T-helper 9 cell (primary cell): ENCODE measurements at regions not wholly inside any gene's neighbourhood (a gene's known extent, or its start where the extent isn't known, plus 50 kb on each side); places are given as distances from the start of the nearest gene placed in this dataset.

ENCODE experiments used
- DNase-seq: peaks from one replicate; pipeline ENCODE4 v3.0.0-alpha.2; 2020

- DNase-seq, result no peak
These were observed 629.2 kb upstream of the USP24 start for GRCh38 chr1:55844322-55844721.

DNA sequence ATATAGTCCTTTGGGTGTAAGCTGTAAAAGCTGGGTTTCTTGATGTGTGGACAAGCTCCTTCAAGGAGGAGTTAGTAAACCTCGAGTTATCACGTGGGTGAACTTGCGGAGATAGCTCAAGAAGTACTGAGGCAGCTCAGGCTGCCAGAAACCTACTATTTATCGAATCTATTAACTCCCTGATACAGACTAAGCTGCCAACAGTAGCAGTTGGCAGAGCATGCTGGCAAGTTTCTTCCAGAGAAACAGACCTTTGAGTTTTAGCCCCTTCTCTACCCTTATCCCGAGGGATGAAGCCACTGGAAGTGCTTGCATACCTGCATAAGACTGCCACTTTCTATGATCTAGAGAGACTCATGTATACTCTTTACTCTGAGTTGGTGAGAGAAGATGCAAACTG is 624.5 kb upstream of the USP24 start:
- DNase-seq, result no peak

DNA sequence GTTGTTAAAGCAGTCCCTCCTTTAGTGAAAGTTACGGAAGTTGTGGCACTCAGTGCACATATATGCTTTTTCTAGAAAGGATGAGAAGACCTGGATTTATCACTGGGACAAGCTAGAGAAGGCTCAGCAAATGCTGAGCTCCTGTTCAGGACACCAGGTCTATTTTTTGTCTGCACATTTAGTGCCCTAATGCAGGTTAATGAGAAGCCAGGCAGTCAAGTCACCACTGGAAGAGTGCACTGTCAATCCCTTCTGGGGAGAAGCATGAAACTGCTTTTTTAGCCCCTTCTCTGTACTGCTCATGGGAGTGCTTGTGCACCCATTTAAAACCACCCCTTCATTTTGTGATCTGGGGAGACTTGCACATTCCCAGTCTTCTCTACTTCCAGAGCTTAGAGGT is 624.1 kb upstream of the USP24 start:
- no peak for DNase-seq

- DNase-seq, result no peak
These were observed 620.9 kb upstream of the USP24 start for GRCh38 chr1:55836086-55836485.

- no peak for DNase-seq
These were observed 618.4 kb upstream of the USP24 start for GRCh38 chr1:55833529-55834091.

DNA sequence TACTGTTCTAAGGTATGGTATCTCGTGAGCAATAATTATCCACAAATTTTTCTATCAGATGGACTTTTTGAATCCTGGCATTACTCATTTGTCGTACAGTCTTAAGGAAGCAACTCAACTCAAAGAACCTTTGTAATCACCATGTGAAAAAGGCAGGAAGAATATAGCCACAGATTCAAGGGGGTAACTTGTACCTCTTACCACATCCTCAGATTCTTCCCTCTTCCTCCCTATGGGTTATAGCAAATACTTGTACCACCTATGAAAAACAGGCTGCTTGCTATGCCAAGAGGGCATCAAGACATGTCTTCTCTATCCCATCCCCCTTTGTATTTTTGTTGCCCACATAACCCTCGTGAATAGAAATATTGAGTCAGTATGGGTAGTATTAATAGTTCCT is 616.6 kb upstream of the USP24 start:
- no peak for DNase-seq

- DNase-seq, result no peak
These were observed 612.9 kb upstream of the USP24 start for GRCh38 chr1:55828044-55828443.

GRCh38 chr1:55827350-55827749 is 612.2 kb upstream of the USP24 start:
- no peak for DNase-seq

GRCh38 chr1:55826381-55827080 is 611.4 kb upstream of the USP24 start:
- DNase-seq, result no peak

- no peak for DNase-seq
These were observed 610.3 kb upstream of the USP24 start for GRCh38 chr1:55825461-55825860.

DNA sequence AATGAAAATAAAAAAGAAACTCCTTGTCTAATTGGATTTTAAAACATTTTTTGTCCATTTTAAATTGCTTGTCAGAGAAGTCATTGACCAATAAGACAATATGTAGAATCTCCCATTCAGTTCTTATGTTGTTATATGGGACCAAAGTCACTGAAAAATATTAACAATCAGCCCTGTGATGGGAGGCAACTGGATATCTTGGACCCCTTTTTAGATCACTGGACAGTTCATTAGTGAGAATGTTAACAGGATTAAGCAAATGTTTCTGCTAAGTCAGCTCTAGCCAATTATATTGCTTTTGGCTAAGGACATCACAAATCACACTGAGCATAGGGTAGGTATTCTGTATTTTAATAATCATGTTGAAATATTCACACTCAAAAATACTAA is 609.1 kb upstream of the USP24 start:
- DNase-seq, result no peak

GRCh38 chr1:55823541-55824250 is 608.5 kb upstream of the USP24 start:
- DNase-seq, result no peak

- DNase-seq, result no peak
These were observed 607.7 kb upstream of the USP24 start for GRCh38 chr1:55822891-55823290.

DNA sequence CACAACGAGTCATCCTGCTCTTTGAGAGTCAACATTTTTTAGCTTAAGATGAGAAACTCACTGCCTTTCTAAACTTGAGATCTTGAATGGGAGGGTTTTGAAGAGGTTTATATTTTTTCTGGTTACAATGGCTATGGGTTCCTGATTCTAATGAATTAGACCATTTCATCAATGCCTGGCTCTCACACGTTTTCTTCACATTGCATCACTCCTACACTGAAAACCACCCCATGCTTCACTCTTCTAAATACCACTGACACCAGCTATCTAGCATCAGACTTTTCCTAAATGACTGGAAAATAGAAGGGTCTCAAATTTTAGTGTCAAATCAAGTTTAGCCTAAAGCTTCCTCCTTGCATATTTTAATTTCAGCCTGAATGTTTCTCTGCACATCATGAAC is 606.1 kb upstream of the USP24 start:
- no peak for DNase-seq

DNA sequence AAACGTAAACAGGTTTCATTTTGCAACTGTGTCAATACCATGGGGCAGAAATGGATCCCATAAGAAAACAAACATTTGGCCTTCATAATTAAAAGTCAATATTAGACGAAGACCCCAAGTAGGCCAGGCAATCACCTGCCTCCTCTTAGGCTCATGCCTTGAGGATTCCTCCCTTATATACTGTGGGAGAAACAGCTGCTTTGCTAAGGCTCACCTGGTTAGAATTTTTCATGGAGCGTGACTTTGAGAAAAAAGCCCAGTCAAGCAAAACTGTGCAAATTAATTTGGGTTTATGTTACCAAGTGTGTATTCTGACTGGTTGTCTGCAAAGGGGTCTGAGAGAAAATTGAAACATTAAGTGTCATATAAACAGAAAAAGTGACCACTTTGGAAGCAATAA is 605.3 kb upstream of the USP24 start:
- no peak for DNase-seq

GRCh38 chr1:55819011-55819410 is 603.8 kb upstream of the USP24 start:
- no peak for DNase-seq

GRCh38 chr1:55816456-55817426 is 601.6 kb upstream of the USP24 start:
- DNase-seq, result no peak

DNA sequence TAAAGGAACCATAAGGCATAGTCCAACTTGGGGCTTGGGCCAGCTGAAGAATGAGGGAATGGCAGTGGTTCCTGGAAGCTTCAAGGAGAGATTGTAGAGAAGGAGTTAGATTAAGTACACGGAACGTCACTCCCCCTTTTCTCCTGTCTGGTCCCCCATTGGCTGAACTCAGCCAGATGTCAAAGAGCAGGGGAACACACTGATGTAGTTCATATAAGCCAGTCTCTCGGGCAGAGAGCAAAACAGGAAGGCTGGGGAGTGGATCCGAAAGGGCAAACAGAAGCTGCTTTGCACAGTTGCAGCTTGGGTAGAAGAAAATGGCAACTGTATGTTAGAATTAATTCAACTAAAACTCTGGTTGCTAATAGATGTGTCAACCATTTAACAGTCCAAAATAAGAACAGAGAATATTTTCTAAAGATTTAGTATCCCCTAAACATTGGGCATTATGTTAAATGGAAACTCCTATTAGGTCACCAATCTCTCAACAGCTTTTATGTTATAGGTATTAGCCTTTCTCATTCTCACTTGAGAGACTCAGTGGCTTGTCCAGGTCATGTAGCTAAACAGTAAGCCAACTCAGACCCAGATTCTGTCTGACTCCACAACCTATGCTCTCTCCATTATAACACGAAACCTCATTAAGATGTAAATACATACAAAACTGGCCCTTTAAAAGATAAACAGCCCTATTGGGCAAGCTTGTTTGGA is 600.7 kb upstream of the USP24 start:
- no peak for DNase-seq

DNA sequence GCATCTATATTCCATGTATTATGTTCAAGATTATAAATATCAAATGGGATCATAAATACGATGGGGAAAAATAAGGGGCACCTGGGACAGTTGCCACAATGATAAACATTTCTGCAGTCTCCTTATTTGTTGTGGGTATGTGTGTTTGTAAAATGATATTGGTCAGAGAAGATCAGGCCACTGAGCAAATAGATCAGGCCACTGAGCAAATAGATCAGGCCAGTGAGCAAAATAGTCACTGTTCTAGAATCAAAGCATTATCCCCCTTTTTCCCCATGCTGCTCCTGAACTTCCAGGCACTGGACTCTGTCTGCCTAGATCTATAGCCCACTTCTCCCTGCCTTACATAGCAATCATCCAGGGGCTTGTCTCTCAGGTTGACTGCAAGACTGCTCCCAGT is 599.8 kb upstream of the USP24 start:
- DNase-seq, result no peak

GRCh38 chr1:55813618-55814017 is 598.5 kb upstream of the USP24 start:
- no peak for DNase-seq

GRCh38 chr1:55812281-55812680 is 597.1 kb upstream of the USP24 start:
- no peak for DNase-seq

DNA sequence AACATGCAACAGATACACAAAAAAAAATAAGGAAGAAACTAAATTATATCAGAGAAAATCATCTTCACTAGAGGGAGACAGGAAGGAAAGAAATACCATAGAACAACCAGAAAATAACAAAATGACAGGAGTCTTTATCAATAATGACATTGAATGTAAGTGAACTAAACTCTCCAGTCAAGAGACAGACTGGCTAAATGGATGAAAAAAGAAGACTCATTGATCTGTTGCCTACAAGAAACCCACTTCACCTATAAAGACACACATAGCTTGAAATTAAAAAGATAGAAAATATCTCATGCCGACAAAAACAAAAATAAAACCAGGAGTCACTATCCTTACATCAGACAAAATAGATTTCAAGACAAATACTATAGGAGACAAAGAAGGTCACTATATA is 593.1 kb upstream of the USP24 start:
- DNase-seq, result no peak

- DNase-seq, result no peak
These were observed 588.3 kb upstream of the USP24 start for GRCh38 chr1:55803429-55803828.
